HL-60 (cell line): ENCODE measurements at regions not wholly inside any gene's neighbourhood (a gene's known extent, or its start where the extent isn't known, plus 50 kb on each side); places are given as distances from the start of the nearest gene placed in this dataset.

ENCODE experiments used
- CTCF ChIP-seq: IDR thresholded peaks from one replicate; pipeline ENCODE4 v1.5.1; 2011; ENCODE audit warnings: low read length, control low read depth, inconsistent platforms; ENCODE audit not compliant: insufficient read depth
- POLR2AphosphoS5 ChIP-seq: IDR thresholded peaks from 2 replicates; pipeline ENCODE4 v1.6.1; 2012; ENCODE audit warnings: low read depth
- SPI1 ChIP-seq: IDR thresholded peaks from 2 replicates; pipeline ENCODE4 v1.6.1; 2012; ENCODE audit warnings: low read depth, mild to moderate bottlenecking, borderline replicate concordance

DNA sequence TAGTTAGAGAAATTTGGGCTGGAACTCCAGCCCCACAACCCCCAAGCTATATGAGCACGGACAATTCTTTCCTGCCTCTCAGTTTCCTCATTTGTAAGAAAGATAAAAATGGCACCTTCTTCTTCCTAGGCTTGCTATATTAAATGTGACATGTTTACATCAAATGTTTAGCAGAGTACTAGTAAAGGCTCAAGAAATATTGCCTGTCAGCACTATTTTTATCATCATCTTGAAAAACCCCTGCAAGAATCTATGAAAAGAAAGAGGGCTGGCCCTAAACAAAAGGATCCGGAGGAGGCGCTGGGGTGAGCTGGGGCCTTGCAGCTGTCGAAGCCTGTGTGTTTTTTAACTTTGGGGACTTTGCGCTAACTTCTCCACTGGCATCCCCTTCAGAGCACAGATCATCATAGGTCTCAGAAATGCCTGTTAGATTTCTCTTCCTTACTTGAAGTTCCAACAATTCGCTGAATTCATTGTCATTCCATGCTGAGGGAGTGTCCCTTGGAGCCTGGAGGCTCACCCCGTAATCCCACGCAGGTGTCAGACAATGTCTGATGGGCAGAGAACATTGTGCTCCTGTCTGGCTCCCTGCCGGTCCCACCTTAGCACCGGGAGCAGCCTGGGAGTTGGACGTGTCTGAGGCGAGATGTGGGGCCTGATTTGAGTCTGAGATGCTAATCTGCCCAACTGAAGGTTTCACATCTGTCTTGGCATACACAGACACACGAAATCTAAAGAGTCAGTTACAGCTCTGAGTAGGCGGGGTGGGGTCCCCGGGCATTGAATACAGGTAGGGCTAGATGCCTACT is 206.8 kb downstream of the NUAK1 start:
- TF ChIP-seq CTCF: no peak
- no peak for TF ChIP-seq SPI1
- no peak for TF ChIP-seq POLR2AphosphoS5
